ENCODE measurements at regions not wholly inside any gene's neighbourhood (a gene's known extent, or its start where the extent isn't known, plus 50 kb on each side); places are given as distances from the start of the nearest gene placed in this dataset.
"Not testable (repeated sequence)": the region's sequence is repeated elsewhere in the genome, so short reads cannot be mapped to it uniquely, and the experiment has no call there.

DNA sequence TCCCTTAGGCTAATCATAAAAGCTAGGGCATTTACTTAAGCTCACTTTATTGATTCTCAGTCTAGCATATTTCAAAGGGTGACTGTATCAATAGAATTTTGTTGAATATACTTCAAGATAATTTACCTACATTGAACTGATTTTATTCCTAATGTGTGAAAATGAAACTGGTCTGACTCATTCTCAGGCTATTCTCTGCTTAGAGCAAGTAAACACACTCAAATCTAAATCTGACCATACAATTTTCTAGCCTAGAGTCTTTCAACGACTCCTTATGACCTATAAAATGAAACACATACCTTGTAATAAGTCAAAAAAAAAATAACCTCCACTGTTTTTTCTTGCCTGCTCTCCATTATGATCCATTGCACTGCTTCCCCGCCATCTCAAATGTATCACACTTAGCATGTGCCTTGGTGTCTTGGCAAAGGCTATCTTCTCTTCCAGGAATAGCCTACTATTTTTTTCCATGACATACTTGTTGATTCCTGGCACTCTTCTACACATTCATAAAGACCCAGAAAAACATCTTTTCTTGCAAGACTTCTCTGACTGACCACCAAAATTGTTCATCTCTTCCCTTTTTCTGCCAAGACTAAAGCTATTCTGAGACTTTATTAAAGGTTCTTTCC lies 965.1 kb upstream of the HS3ST1 start:
- POLR2A ChIA-PET: no interaction called here
- TF ChIP-seq CTCF (IDR thresholded peaks at IDR 0.05; ENCODE audit: control extremely low read depth, extremely low read depth, low read depth, missing control alignments): no peak
- CTCF ChIA-PET: interaction anchor here (1.5 to 2.1 kb wide), 2 partner anchors 8 to 10 kb away, joined by 3 to 4 read pairs; no protein-coding TSS in a partner anchor

GRCh38 chr4:12389604-12390003 lies 960.9 kb upstream of the HS3ST1 start:
- TF ChIP-seq CTCF (IDR thresholded peaks at IDR 0.05; ENCODE audit: control extremely low read depth, extremely low read depth, low read depth, missing control alignments): no peak
- POLR2A ChIA-PET: no interaction called here
- DNase-seq (ENCODE audit: extremely low spot score): no peak
- CTCF ChIA-PET: interaction anchor here (1.8 kb wide), 1 partner anchor 11 kb away, joined by 6 read pairs; no protein-coding TSS in a partner anchor

More for the DNA sequence above, 965.1 kb upstream of the HS3ST1 start:
- no peak for DNase-seq (ENCODE audit: extremely low spot score)

DNA sequence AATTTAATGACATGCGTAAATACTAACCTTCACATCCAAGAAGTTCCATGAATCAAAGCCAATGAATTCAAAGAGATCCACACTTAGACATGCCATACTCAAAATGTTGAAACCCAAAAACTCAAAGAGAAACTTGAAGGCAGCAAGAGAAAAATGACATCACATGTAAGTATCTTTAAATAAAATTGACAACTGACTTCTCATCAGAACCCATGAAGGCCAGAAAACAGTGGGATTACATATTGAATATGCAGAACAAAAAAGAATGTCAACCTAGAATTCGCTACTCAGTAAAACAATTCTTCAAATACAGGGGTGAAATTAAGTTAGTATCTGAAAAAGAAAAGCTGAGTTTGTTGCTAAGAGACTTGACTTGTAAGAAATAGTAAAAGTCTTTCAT lies 953.9 kb upstream of the HS3ST1 start:
- CTCF ChIA-PET: no interaction called here

DNA sequence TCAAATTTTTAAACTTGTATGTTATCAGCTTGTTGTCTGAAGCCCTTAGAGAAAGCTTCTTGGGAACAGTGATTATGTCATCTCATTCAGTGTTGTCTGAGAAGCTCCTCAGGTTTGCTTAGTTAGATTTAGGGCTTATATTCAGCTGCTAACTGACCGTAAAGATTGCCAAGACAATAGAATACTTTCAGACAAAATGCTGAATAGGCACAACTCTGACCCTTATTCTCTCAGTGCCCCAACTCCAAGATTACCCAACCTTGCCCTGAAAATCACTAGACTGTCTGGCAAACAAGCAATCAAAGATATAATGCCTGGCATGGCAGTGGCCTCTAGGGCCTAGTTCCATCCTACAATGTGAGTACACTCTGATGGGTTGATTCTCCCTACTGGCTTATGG lies 950.5 kb upstream of the HS3ST1 start:
- DNase-seq (ENCODE audit: extremely low spot score): no peak
- TF ChIP-seq CTCF (IDR thresholded peaks at IDR 0.05; ENCODE audit: control extremely low read depth, extremely low read depth, low read depth, missing control alignments): no peak
- CTCF ChIA-PET: interaction anchor here (1.4 to 1.9 kb wide), 2 partner anchors 10 to 14 kb away, joined by 3 to 6 read pairs; no protein-coding TSS in a partner anchor
- POLR2A ChIA-PET: no interaction called here

More for the DNA sequence above, 953.9 kb upstream of the HS3ST1 start:
- TF ChIP-seq CTCF (IDR thresholded peaks at IDR 0.05; ENCODE audit: control extremely low read depth, extremely low read depth, low read depth, missing control alignments): no peak
- POLR2A ChIA-PET: no interaction called here
- no peak for DNase-seq (ENCODE audit: extremely low spot score)

- TF ChIP-seq CTCF (IDR thresholded peaks at IDR 0.05; ENCODE audit: control extremely low read depth, extremely low read depth, low read depth, missing control alignments): no peak
- CTCF ChIA-PET: no interaction called here
- POLR2A ChIA-PET: no interaction called here
- DNase-seq (ENCODE audit: extremely low spot score): no peak
Observed at GRCh38 chr4:12375805-12376204, 947.1 kb upstream of the HS3ST1 start.

DNA sequence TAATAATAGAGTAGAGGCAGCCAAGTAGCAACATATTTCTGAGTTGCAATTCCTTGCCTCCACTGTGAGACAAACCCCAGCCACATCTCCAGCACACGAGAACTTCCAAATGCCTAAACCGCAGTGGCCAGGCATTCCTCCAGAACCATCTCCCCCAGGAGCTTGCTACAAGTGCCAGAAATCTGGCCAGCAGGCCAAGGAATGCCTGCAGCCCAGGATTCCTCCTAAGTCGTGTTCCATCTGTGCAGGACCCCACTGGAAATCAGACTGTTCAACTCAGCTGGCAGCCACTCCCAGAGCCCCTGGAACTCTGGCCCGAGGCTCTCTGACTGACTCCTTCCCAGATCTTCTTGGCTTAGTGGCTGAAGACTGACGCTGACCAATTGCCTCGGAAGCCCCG lies 937.2 kb upstream of the HS3ST1 start:
- POLR2A ChIA-PET; DNase-seq (ENCODE audit: extremely low spot score); CTCF ChIA-PET: not testable (repeated sequence)

- ChIA-PET POLR2A (no interaction called here), CTCF (no interaction called here)
- TF ChIP-seq CTCF (IDR thresholded peaks at IDR 0.05; ENCODE audit: control extremely low read depth, extremely low read depth, low read depth, missing control alignments): no peak
- DNase-seq (ENCODE audit: extremely low spot score): no peak
Observed at GRCh38 chr4:12360391-12360790, 931.7 kb upstream of the HS3ST1 start.
